ENCODE measurements at regions not wholly inside any gene's neighbourhood (a gene's known extent, or its start where the extent isn't known, plus 50 kb on each side); places are given as distances from the start of the nearest gene placed in this dataset.
"Not testable (repeated sequence)": the region's sequence is repeated elsewhere in the genome, so short reads cannot be mapped to it uniquely, and the experiment has no call there.

DNA sequence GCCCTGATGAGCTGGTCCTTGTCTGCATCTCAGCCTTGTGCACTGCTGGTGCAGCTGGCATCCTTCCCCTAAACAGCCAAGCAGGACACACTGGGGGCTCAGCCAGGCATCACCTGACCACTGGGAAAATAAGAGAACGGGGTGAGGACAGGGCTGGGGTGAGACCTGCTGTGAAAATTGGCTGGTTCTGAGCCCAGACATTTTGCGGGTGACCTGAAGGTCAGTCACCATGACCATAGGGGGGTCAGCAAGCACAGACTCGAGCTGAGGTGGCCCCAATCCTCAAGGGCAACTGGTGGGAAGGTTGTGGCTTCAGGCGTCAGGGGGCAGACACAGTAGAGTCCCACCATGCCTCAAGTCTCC lies 144.9 kb upstream of the TWIST2 start:
- no peak for DNase-seq

DNA sequence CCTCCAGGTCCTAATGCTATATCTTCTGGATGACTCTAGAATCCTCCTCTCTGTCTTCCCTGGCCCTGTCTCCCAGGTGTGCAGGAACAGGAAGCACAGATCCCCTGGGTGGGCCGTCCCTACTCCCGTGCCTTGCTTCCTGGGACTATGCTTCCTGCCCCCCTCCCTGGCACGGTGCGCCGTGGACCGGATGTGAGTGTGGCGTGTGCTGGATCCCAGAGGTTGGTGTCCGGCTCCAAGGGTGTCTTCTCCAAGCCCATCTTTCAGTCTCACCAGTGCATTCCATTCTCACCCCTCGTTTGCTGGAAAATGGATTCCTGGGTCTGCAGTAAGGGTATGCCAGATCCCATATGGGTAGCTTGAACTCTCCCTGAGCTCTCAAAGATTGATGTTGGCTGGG lies 144.4 kb upstream of the TWIST2 start:
- DNase-seq, result no peak

DNA sequence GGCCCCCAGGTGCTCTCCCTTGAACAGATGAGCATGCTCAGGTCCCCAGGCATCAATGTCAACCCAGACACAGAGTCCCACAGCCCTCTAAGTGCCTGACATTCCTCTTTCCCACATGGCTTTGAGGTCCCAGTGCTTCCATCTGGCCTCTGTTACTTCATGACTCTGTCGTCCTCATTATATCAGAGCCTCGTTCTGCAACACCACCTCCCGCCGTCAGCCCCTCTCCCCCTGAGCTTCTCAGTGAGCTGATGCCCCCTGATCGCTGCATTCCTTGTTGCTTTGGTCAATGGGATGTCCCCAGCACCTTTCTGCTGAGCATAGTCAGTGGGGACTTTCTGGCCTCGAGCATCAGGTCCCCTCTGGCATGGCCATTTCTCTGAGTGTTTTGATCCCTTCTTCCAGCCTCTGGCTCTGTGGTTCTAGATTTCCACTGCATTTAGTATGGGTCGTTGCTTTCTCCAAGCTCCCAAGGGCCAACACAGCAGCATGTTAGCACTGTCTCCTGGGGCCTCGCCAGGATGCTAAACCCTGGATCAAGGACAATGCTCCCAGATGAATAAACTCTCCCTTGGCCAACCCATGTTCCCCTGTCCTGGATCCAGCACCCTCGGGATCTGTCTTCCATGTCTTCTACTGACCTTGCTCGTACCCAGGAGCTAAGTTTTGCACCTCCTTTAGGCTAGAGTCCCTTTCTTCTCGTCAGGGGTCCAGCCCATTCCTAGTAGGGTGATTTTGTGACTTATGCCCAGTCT lies 143.2 kb upstream of the TWIST2 start:
- DNase-seq, result no peak

DNA sequence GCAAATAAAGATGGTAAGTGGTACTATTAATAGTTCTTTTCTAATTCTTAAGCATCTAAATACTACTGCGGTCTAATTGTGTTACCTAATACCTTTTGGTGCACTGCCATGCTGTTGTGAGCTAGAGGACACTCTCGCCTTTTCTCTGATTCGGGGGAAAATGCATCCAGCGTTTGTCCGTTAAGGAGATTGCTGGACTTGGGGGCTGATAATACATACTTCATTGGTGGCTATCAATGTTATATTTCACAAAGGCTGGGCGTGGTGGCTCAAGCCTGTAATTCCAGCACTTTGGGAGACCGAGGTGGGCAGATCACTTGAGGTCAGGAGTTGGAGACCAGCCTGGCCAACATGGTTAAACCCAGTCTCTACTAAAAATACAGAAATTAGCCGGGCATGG lies 141.7 kb upstream of the TWIST2 start:
- DNase-seq, result no peak

DNA sequence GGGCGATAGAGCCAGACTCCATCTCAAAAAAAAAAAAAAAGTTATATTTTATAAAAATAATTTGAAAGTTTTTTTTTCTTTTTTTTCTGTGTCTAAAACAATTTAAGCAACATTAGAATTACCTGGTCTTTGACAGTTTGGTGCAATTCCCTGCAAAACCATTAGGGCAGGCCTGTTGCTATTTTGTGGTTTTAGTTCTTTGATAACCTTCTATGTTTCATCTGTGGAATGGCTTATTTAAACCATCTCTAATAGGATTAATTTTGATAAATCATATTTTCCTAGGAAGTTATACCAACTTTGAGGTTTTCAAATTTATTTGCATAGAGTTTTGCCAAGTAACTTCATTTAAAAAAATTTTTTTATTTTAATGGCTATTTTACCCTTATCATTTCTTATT lies 141.2 kb upstream of the TWIST2 start:
- DNase-seq, result no peak

DNA sequence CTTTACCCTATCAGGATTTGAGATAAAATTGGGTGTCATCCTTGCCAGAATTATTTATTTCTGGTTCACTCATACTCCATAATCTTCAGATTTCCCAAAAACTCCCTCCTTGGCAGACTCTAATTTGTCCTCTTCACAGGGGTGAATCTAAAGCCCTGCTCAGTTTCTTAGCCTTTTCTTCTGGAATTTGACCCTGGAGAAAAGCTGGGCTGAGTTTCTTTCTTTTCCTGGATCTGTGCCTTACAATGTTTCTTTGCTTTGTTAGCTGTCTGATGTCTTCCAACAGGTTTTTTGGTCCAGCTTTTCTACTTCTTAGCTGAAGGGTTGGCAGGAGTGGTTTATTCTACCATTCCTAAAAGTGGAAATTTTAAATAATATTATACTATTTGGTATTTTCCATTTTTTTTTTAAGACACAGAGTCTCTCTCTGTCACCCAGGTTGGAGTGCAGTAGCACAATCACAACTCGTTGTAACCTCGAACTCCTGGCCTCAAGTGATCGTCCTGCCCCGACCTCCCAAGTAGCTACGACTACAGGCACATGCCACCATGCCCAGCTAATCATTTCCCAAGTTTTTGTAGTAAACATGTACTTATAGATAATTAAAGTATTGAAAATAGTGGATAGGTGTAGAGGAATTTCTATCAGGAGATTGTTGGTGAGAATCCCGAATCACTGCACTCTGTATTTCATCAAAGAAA lies 138.4 kb upstream of the TWIST2 start:
- no peak for DNase-seq

DNA sequence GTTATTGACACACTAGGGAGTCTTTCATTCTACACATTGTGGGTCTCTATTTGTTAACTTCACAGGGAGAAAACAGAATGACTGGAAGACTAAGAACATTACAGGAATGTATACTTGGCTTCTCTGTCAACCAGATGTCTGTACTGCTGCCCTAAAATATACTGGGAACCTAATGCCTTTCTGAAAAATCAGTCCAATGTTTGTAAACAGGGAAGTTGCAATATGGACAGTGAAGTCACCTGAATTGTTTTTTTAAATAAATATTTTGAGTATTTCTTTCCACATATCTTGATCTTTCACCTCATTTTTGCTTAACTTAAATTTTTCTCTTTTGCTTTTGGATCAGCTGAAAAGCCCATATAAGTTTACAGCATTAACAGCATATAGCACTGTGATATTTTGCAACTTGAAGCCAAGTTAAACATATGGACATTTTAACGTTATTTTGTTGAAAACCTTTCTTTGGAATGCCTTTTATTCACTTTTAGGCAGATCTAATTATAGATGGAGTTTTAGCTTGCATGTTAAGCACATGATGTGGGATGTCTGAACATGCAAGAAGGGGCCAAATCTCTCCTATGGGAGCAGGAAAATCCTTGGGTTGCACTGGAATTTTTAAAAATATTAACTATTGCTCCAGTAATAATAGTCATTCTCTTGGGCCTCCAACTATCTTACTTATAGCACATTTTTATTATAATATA lies 137.7 kb upstream of the TWIST2 start:
- DNase-seq, result no peak

DNA sequence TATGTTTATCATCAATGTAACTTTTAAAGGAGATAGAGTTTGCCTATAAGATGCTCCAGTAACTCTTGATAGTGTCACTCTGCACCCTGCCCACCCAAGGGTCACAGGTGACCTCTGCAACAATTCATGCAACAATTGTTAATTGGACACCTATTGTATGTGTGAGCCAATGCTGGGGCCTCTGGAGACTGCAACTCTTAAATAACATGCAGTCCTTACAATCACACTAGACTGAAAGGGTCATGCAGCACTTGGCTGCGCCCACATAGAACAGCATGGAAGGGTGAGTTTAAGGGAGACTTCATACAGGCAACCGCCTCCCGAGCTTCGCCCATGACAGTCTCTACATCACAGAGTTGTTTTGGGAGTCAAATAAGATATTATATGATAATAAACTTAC lies 137.1 kb upstream of the TWIST2 start:
- DNase-seq, result no peak

DNA sequence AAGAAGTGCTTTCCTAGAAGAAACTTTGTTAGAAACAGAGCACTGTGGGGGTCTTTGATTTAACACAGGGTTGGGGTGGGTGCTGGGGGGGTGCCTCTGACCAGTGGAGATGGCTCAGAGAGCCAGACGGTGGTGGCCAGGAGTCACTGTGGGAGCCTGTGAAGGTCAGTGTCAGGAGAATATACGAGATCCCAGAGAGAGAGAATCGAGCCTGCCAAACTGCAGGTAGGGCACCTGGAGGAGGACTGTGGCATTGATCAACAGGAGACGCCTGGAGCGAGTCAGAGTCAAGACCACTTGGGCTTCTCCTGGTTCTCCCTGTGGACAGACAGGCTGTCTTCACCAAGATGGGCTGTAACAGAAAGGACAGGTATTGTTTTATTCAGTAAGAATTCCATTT lies 136.5 kb upstream of the TWIST2 start:
- no peak for DNase-seq

DNA sequence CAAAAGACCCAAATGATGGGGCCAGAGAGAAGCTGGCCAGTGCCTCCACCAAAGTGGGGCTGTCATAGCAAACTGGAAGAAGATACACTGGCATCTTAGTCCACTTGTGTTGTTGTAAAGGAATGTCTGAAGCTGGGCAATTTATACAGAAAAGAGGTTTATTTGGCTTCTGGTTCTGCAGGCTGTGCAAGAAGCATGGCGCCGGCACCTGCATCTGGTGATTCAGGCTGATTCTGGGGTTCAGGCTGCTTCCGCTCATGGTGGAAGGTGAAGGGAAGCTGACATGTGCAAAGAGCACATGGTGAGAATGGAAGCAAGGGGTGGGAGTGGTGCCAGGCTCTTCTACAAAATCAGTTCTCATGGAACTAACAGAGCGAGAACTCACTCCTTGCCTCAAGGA lies 135.9 kb upstream of the TWIST2 start:
- no peak for DNase-seq

DNA sequence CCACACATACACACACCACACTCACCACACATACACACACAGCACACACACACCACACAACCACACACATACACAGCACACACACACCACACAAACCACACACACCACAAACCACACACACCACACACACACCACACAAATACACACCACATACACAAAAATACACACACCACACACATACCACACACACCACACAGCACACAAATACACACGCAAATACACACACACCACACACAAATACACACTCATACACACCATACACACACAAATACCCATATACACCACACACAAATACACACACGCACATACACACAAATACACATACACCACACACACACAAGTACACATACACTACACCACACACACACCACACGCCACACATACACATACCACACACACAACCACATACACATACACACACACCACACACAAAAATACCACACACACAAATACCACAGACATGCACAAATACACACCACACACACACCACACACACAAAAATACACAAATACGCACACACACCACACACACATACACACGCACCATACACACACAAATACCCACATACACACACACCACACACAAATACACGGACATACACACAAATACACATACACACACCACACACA lies 134.6 kb upstream of the TWIST2 start:
- DNase-seq, result no peak

DNA sequence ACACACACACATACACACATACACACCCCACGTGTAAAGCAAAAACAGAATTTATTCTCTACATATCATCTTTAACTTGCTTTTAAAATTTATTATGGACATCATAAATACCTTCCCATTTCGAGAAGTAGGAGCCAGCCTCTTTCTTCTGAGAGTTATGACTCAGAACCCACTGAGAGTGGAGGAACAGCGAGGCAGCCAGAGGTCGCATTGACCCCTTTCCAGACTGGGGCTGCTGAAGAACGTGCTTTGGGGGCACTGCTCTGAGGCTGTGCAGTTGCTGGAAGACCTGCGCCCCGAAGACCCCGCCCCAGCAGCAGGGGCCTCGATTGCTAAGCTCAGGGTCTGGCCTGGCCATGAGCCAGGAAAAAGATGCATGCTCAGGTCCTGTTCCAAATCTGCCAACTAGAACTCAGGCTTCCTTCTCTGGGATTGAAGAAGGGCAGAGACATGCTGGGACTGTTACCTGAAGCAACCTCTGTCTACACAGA lies 133.8 kb upstream of the TWIST2 start:
- no peak for DNase-seq

DNA sequence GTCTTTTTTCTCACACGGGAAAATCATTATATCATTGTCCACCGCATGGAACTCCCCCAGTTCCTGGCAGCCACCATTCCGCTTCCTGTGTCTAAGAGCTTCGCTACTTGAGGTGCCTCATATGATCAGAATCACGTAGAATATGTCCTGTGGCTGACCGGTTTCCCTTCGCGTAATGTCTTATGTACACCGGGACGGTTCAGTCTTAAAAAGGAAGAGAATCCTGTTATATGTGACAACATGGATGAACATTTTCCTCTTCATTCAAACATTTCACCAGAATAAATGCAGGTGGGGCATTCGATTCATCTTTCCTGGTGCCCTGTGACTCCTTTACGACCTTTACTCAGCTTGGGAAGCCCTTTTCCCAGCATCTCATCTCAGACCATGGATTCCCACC lies 131.7 kb upstream of the TWIST2 start:
- DNase-seq, result no peak

DNA sequence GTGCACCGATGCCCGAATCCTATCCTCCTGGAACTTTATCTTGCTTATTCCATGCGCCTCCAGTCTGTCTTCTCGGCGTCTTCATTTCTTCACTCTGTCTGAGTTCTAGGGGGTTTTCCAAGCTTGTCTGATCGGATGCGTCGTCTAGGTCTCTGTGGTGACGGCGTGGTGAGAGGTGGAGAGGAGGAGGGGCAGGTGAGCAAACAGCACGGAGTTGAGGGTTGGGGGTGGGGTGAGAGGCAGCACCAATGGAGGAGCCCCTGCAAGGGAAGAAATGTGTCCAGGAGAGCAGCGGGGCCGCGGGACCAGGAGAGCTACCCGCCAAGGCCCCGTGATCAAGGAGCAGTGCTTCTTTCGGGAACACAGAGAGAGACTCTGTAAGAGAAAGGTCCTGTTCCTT lies 131.3 kb upstream of the TWIST2 start:
- DNase-seq, result no peak

DNA sequence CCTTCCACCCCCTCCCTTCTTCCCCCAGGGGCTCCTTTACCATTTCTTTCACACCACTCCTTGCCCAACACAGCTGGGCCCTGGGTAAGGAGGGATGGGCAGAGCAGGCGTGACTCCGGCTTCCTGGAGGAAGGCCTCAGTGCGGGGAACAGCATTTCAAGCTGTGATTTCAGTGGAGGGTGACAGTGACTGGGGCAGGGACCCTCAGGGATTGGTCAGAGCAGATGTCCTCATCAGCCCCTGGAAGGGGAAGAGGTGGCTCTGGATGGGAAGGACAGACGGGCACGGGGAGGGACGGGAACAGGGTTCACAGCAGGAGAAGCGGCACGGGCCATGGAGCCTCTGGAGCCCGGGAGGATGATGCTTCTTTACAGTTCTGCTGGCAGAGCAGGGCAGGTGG lies 130.8 kb upstream of the TWIST2 start:
- no peak for DNase-seq

DNA sequence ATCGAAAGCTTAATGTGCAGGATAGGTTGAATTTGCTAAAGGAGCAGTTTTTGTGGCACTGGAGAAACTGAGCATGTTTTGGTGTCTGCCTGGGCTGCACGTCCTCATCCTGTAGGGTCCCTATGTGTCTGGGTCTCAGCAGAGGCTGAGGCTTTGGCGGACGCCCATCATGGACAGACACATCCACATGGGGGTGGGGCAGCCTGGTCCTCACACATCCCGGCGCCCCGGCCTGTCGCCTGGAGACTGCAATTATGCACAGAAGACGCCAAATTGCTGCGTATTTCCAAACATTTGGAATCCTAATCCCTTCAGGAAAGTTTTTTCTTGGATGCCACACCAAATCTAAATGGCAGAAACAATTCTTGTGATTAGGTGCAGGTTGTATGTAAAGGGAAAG lies 128.2 kb upstream of the TWIST2 start:
- DNase-seq, result no peak

DNA sequence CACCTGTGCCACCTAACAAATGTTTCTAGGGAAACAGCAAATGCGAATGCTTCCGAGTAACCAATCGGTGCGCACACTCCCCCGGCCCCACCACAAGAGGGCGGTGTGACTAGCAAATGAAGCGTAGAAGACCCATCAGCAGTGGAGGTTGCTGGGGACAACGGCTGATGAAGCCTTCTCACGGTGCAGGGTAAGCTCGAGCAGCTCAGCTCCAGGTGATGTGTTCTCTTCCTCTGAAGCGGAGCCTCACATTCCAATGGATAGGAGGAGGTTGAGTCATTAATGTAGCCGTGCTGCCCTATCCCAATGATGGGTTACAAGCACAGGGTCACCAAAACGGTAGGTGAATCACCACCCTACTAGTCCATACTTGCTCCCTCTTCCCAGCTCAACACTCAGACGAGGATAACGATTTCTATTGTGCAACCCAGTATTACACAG lies 127.6 kb upstream of the TWIST2 start:
- DNase-seq, result no peak

DNA sequence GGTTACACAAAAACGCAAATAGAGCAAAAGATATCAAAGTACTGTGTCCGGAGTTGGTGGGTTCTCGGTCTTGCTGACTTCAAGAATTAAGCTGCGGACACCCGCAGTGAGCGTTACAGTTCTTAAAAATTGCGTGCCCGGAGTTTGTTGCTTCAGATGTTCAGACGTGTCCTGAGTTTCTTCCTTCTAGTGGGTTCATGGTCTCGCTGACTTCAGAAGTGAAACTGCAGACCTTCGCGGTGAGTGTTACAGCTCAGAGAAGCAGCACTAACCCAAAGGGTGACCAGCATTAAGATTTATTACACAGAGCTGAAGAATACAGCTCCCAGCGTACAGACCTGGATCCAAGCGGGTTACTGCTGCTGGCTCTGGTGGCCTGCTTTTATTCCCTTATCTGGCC lies 125.7 kb upstream of the TWIST2 start:
- no peak for DNase-seq

DNA sequence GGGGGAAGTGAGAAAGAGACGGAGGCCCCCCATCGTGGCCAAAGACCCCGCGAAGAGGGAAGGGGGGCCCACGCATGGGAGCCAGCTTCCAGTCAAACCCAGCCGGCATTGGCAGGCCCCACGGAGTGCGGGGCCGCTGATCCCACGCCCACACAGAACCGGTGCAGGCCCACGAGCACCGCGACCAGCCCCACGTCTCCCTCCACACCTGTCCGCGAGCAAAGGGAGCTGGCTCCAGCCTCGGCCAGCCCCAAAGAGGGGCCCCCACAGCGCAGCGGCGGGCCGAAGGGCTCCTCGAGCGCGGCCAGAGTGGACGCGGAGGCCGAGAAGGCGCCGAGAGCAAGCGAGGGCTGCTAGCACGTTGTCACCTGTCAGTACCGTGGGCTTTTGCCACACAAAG lies 125.0 kb upstream of the TWIST2 start:
- no peak for DNase-seq

DNA sequence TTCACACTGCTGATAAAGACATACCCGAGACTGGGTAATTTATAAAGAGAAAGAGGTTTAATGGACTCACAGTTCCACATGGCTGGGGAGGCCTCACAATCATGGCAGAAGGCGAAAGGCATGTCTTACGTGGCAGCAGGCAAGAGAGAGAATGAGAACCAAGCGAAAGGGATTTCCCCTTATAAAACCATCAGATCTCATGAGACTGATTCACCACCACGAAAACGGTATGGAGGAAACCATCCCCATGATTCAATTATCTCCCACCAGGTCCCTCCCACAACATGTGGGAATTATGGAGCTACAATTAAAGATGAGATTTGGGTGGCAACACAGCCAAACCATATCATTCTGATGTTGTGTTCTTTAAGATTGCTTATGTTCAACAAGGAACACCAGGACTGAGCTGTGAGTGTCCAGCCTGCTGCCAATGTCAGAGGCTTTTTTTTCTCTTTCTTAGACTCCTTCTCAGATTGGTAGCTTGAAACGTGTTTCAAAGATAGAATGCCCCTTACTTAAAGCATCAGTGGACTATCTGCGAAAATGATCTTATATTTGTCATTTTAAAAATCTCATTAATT lies 124.1 kb upstream of the TWIST2 start:
- not testable (repeated sequence) for DNase-seq

DNA sequence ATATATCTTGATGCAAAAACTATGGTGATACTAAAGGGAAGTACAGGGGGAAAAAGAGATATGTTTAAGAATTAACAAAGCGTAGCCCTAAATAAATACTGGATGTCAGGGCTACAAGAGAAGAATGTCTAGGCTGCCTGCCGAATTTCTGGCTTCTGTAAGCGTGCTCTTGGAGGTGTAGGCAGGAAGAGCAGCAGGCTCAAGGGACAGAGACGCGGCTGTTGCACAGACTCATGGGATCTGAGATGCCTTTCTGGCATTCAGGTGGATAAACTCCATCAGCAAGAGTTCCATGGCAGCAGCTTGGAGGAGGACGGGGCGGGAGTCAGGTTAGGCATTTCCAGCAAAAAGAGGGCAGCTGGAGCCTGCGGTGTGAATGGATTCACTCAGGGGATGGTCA lies 123.2 kb upstream of the TWIST2 start:
- DNase-seq, result no peak

DNA sequence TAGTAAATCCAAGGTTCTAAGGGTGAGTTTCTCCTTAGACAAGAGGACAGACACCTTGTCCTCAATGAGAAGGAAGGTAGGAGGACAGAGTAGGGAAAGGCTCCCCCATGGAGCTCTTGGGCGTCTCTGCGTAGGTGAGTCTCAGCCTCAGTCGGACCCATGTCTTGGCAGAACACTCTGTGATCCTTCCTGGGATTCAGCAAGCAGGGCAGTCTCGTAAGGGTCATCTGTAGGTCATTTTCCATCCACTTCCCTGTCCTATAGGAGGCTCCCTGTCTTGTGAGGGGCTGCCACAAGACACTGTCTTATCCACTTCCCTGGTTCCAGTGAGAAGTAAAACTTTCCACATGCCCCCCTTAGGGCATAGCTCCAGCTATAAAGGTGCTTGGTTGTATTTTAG lies 122.6 kb upstream of the TWIST2 start:
- DNase-seq, result no peak
